LoVo (cell line): ENCODE measurements at regions not wholly inside any gene's neighbourhood (a gene's known extent, or its start where the extent isn't known, plus 50 kb on each side); places are given as distances from the start of the nearest gene placed in this dataset.

Experiments
- DNase-seq: peaks from one replicate; pipeline ENCODE4 v3.0.0-alpha.2; 2016; ENCODE audit warnings: low spot score

DNA sequence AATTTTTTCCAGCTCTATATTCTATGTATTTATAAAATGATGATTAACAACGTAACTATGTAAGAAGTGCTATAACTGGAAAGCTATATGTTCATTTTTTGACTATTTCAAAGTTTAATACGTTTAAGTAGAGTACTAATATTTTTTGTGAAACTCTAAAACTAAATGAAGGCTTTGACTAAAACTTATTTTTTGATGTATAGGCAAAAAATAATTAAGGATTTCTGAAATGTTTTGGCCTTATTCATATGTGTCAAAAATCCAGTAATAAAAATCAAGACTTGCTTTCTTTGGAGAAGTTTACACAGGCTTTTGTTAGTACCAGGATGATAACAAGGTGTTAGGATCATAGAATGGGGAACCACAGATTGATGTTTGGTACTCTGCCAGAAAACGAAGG lies 58.2 kb upstream of the ZEB2 start:
- no peak for DNase-seq

DNA sequence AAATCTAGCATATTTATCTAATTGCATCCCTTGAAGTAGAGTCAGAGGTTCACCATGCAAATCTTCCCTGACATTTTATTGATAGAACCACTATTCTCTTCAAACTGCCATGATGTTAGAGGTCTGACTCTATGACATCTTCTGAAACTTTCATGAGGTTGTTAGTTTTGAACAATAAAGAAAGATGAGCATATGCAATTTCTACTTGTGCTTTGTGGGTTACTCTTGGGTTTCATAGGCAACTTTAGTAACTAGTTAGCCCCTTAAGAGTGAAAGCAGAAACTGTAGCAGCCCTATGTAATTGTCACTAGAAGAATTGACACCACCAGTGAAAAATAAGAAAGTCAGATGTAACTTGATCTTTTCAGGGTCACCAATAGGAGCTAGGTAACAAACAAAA lies 53.1 kb upstream of the ZEB2 start:
- no peak for DNase-seq

DNA sequence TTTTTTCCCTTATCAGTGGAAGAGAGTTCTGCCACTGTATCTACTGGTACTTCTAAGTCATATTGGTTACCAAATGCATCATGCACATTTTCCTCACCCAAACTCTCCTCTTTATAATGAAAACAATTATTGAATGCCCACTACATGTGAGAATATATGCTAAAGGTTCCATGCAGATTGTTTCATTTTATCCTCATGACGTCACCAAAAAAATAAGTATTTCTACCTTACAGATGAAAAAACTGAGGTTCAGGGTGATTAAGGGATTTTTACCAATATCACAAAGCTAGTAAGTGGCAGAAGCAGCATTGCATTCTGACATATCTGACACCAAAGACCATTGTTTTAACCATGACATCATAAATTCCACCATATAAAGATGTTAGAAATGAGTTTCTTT lies 51.9 kb upstream of the ZEB2 start:
- DNase-seq, result no peak

DNA sequence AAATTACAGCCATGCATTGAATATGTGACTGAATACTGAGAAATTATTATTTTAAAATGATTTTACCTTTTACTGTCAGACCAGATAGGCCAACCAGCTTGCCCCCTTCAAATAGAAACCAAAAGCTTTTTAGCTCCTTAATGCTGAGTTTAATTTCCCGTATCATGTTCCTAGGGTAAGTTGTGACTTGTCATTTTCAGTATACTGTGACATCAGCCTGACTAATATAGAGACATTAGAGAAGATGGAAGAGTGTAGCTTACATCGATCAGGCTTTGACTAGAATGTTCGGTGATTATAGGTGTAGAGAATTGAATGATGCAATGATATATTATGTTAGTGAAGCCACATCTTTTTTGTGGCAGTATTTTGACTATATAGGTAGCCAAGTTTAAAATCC lies 50.6 kb upstream of the ZEB2 start:
- no peak for DNase-seq
